Neural crest cell (in vitro differentiated cells): ENCODE measurements at regions not wholly inside any gene's neighbourhood (a gene's known extent, or its start where the extent isn't known, plus 50 kb on each side); places are given as distances from the start of the nearest gene placed in this dataset.

Experiments
- DNase-seq: peaks from one replicate; pipeline ENCODE4 v3.0.0; 2021; ENCODE audit warnings: low read depth, mixed read lengths, low spot score
- H3K27ac Mint-ChIP-seq: one replicate; pipeline ENCODE4 v1.8.0; 2021; ENCODE audit warnings: mild to moderate bottlenecking, mixed read lengths; ENCODE audit not compliant: unreplicated experiment
- H3K27me3 Mint-ChIP-seq: 2 replicates; pipeline ENCODE4 v1.8.0; 2021; ENCODE audit warnings: low read depth, mild to moderate bottlenecking, mixed read lengths
- H3K36me3 Mint-ChIP-seq: 2 replicates; pipeline ENCODE4 v1.8.0; 2021; ENCODE audit warnings: low read depth, mild to moderate bottlenecking, mixed read lengths
- H3K4me1 Mint-ChIP-seq: 2 replicates; pipeline ENCODE4 v1.8.0; 2021; ENCODE audit warnings: mixed read lengths
- H3K4me3 Mint-ChIP-seq: one replicate; pipeline ENCODE4 v1.8.0; 2021; ENCODE audit warnings: mild to moderate bottlenecking, mixed read lengths
- H3K9me3 Mint-ChIP-seq: 2 replicates; pipeline ENCODE4 v1.8.0; 2021; ENCODE audit warnings: mixed read lengths
- CTCF ChIP-seq: fragments of 200-600 bp; sonication (generic); conservative IDR thresholded peaks from 2 replicates; pipeline ENCODE4 v1.5.0; 2021; ENCODE audit warnings: antibody characterized with exemption, mild to moderate bottlenecking

- Mint-ChIP-seq H3K36me3 (no peaks in the 10 kb centered on the region), H3K27ac (no peak overlapping the region), H3K9me3 (no peaks in the 10 kb centered on the region), H3K4me1 (peaks cover 46% of the 10 kb centered on the region), H3K4me3 (no peak overlapping the region), H3K27me3 (no peaks in the 10 kb centered on the region)
- no peak for TF ChIP-seq CTCF
- DNase-seq = no peak
Observed at GRCh38 chr2:10215393-10215935, 87.2 kb upstream of the HPCAL1 start.

DNA sequence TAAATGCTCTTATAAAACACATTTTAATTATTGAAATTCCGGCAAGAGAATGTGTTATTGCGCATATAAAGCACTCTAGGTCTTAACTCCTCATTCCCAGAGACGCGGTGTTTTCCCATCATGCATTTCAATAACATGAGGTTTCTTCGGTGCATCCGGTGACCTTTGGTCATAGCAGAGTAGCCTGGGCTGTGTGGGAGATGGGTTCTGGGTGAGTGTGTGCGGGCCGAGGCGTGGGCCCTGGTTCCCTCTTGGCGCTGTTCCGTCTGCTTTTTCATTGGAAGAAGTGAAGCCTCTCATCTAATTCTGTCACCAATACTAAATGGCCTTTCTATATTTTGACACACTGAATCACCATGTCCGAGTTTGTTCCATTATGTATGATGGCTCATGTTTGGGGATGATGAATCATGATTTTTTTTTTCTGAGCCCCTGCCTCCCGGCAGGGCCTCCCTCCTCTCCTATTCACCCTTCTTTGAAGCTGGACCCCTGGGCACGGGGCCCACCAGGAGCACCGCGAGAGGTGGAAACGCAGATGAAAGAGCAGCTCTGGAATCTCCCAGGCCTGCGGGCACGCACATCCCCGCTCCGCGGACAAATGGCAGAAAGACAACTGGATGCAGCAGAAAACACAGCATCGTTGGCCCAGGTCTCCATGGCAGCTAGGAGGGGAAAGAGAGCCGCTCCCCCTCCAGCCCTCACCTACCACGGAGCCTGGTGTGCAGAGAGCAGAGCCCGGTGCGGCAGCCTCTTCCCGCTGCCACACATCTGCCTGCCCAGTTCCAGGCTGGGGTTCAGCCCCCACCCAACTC, 85.8 kb upstream of the HPCAL1 start:
- no peaks in the 10 kb centered on the region for H3K9me3 Mint-ChIP-seq
- no peaks in the 10 kb centered on the region for H3K27me3 Mint-ChIP-seq
- peaks cover 50% of the 10 kb centered on the region for H3K4me1 Mint-ChIP-seq
- H3K36me3 Mint-ChIP-seq = no peaks in the 10 kb centered on the region
- no peak overlapping the region for H3K27ac Mint-ChIP-seq
- DNase-seq = no peak
- no peak overlapping the region for H3K4me3 Mint-ChIP-seq
- no peak for TF ChIP-seq CTCF

GRCh38 chr2:10217489-10218435, 84.9 kb upstream of the HPCAL1 start:
- H3K27me3 Mint-ChIP-seq = no peaks in the 10 kb centered on the region

GRCh38 chr2:10220045-10220901, 82.4 kb upstream of the HPCAL1 start:
- TF ChIP-seq CTCF = no peak
- no peak overlapping the region for H3K27ac Mint-ChIP-seq
- DNase-seq = no peak

More at GRCh38 chr2:10217489-10218435, 84.9 kb upstream of the HPCAL1 start:
- DNase-seq = no peak
- TF ChIP-seq CTCF = no peak
- Mint-ChIP-seq H3K4me1 (peaks cover 52% of the 10 kb centered on the region), H3K4me3 (no peak overlapping the region), H3K9me3 (no peaks in the 10 kb centered on the region), H3K36me3 (no peaks in the 10 kb centered on the region), H3K27ac (no peak overlapping the region)

More at GRCh38 chr2:10220045-10220901, 82.4 kb upstream of the HPCAL1 start:
- H3K4me1 Mint-ChIP-seq = peaks cover 62% of the 10 kb centered on the region
- H3K9me3 Mint-ChIP-seq = no peaks in the 10 kb centered on the region
- no peaks in the 10 kb centered on the region for H3K27me3 Mint-ChIP-seq
- H3K36me3 Mint-ChIP-seq = no peaks in the 10 kb centered on the region
- H3K4me3 Mint-ChIP-seq = no peak overlapping the region
